Lung (tissue), 11 donors: ENCODE measurements at regions not wholly inside any gene's neighbourhood (a gene's known extent, or its start where the extent isn't known, plus 50 kb on each side); places are given as distances from the start of the nearest gene placed in this dataset.

Source experiments
- ATAC-seq: fragments of 200-7000 bp; cut with Tn5 transposase; one replicate; pipeline ENCODE4 v1.9.1; 2020; ENCODE audit warnings: moderate number of reproducible peaks; ENCODE audit not compliant: insufficient read depth, low FRiP score
- DNase-seq, 3 donors: peaks; one replicate each; pipeline ENCODE4 v3.0.0-alpha.2; 2013 to 2017
- H3K27ac ChIP-seq, 2 donors: one replicate each; pipeline ENCODE4 v1.5.1; 2013; ENCODE audit warnings: mild to moderate bottlenecking in 2 of 2, moderate library complexity in 2 of 2, control low read depth in 1 of 2, inconsistent platforms in 1 of 2, low read depth in 1 of 2, low read length in 1 of 2
- H3K27me3 ChIP-seq, 3 donors: one replicate each; pipeline ENCODE4 v1.5.1; 2013; ENCODE audit warnings: low read length in 2 of 3; ENCODE audit not compliant: control insufficient read depth in 3 of 3, insufficient read depth in 3 of 3
- H3K36me3 ChIP-seq, 4 donors: one replicate each; pipeline ENCODE4 v1.5.1; 2013; ENCODE audit warnings: low read length in 4 of 4, mild to moderate bottlenecking in 1 of 4, moderate library complexity in 1 of 4; ENCODE audit not compliant: control insufficient read depth in 4 of 4, insufficient read depth in 4 of 4
- H3K4me1 ChIP-seq, 5 donors: one replicate each; pipeline ENCODE4 v1.5.1; 2013; ENCODE audit warnings: low read length in 5 of 5, mild to moderate bottlenecking in 2 of 5, moderate library complexity in 1 of 5; ENCODE audit not compliant: control insufficient read depth in 5 of 5, insufficient read depth in 5 of 5
- H3K4me3 ChIP-seq: one replicate; pipeline ENCODE4 v1.5.1; 2013; ENCODE audit warnings: mild to moderate bottlenecking, control low read depth, moderate library complexity
- H3K9ac ChIP-seq, 2 donors: one replicate each; pipeline ENCODE4 v1.5.1; 2013; ENCODE audit warnings: low read length in 2 of 2, control low read depth in 1 of 2; ENCODE audit not compliant: insufficient read depth in 1 of 2
- H3K9me3 ChIP-seq, 4 donors: one replicate each; pipeline ENCODE4 v1.5.1; 2013; ENCODE audit warnings: low read length in 3 of 4, mild to moderate bottlenecking in 1 of 4, moderate library complexity in 1 of 4; ENCODE audit not compliant: control insufficient read depth in 4 of 4, insufficient read depth in 3 of 4
- CTCF ChIP-seq: IDR thresholded peaks from 2 replicates; pipeline ENCODE4 v1.5.1; 2012; ENCODE audit warnings: mild to moderate bottlenecking; ENCODE audit errors: control extremely low read depth, extremely low read depth
- WGBS, 2 donors: extraction: QIAGEN DNeasy Blood & Tissue Kit; methylation state at CpG; one replicate each; pipeline ENCODE4 v1.1.7; 2013; 5-methylcytosine and 5-hydroxymethylcytosine counted together
- donor health status: control.
- donor health status: control.
- donor health status: Bipolar disorder and iron deficiency.
- donor health status: healthy.
- donor health status: DM: yes; HTN: yes; CAD: no.

GRCh38 chr14:58778202-58778601 lies 140.4 kb downstream of the DACT1 start:
- Histone ChIP-seq H3K9ac (no peak overlapping the region), H3K27ac (no peak overlapping the region), H3K36me3 (no peaks in the 10 kb centered on the region), H3K9me3 (peaks cover 0 to 2% (median 0%) of the 10 kb centered on the region in 4 donors), H3K4me3 (no peak overlapping the region), H3K27me3 (no peaks in the 10 kb centered on the region), H3K4me1 (peaks cover 0 to 35% (median 11%) of the 10 kb centered on the region in 5 donors)
- TF ChIP-seq CTCF, result no peak
- ATAC-seq (no peak), DNase-seq (no peak)
- WGBS, 2 donors, result 87 to 94% methylated on average over 3 of the region's 3 CpGs

- H3K36me3 ChIP-seq, result no peaks in the 10 kb centered on the region
- no peak for DNase-seq
- no peaks in the 10 kb centered on the region for H3K27me3 ChIP-seq
- no peak for ATAC-seq
- H3K9ac ChIP-seq, result no peak overlapping the region
- no peak overlapping the region for H3K27ac ChIP-seq
- peaks cover 0 to 34% (median 13%) of the 10 kb centered on the region in 5 donors for H3K4me1 ChIP-seq
- no peak for TF ChIP-seq CTCF
- peaks cover 0 to 2% (median 0%) of the 10 kb centered on the region in 4 donors for H3K9me3 ChIP-seq
- H3K4me3 ChIP-seq, result no peak overlapping the region
- 76 to 84% methylated on average over 2 of the region's 2 CpGs for WGBS, 2 donors
Measured at GRCh38 chr14:58779376-58779775, 141.6 kb downstream of the DACT1 start.

GRCh38 chr14:58780185-58780584 lies 142.4 kb downstream of the DACT1 start:
- peaks cover 0 to 42% (median 13%) of the 10 kb centered on the region in 5 donors for H3K4me1 ChIP-seq
- no peak for TF ChIP-seq CTCF
- H3K4me3 ChIP-seq, result no peak overlapping the region
- ATAC-seq (no peak), DNase-seq (no peak)
- 85 to 90% methylated on average over 5 of the region's 5 CpGs for WGBS, 2 donors
- no peaks in the 10 kb centered on the region for H3K27me3 ChIP-seq
- H3K36me3 ChIP-seq, result no peaks in the 10 kb centered on the region
- peaks cover 0 to 2% (median 0%) of the 10 kb centered on the region in 4 donors for H3K9me3 ChIP-seq
- H3K27ac ChIP-seq, result no peak overlapping the region
- H3K9ac ChIP-seq, result no peak overlapping the region

GRCh38 chr14:58780605-58781004 lies 142.8 kb downstream of the DACT1 start:
- DNase-seq (no peak), ATAC-seq (no peak)
- peaks cover 0 to 47% (median 13%) of the 10 kb centered on the region in 5 donors for H3K4me1 ChIP-seq
- no peaks in the 10 kb centered on the region for H3K27me3 ChIP-seq
- H3K9ac ChIP-seq, result no peak overlapping the region
- peaks cover 0 to 2% (median 0%) of the 10 kb centered on the region in 4 donors for H3K9me3 ChIP-seq
- no peak for TF ChIP-seq CTCF
- no peak overlapping the region for H3K4me3 ChIP-seq
- 93 to 97% methylated on average over 6 of the region's 6 CpGs for WGBS, 2 donors
- no peak overlapping the region for H3K27ac ChIP-seq
- no peaks in the 10 kb centered on the region for H3K36me3 ChIP-seq
